Mesenchymal stem cell (in vitro differentiated cells and primary cell): ENCODE measurements at regions not wholly inside any gene's neighbourhood (a gene's known extent, or its start where the extent isn't known, plus 50 kb on each side); places are given as distances from the start of the nearest gene placed in this dataset.

Source experiments
- DNase-seq: peaks from one replicate; pipeline ENCODE4 v3.0.0-alpha.2; 2013
- H2AFZ ChIP-seq: one replicate; pipeline ENCODE4 v1.6.1; 2013; ENCODE audit warnings: low read depth, mild to moderate bottlenecking, control low read depth, inconsistent platforms, low read length, moderate library complexity
- H2AK5ac ChIP-seq: 2 replicates; pipeline ENCODE4 v1.6.1; 2013; ENCODE audit warnings: low read length, moderate library complexity, mild to moderate bottlenecking, inconsistent platforms; ENCODE audit not compliant: severe bottlenecking
- H2BK120ac ChIP-seq: one replicate; pipeline ENCODE4 v1.6.1; 2013; ENCODE audit warnings: low read depth, mild to moderate bottlenecking, inconsistent platforms, low read length, moderate library complexity
- H2BK12ac ChIP-seq, 2 experiments: one replicate each; pipeline ENCODE4 v1.6.1; 2013; ENCODE audit warnings: inconsistent platforms in 2 of 2, low read length in 2 of 2, mild to moderate bottlenecking in 2 of 2, moderate library complexity in 2 of 2, control low read depth in 1 of 2
- H2BK15ac ChIP-seq: one replicate; pipeline ENCODE4 v1.6.1; 2013; ENCODE audit warnings: mild to moderate bottlenecking, low read depth, inconsistent platforms; ENCODE audit not compliant: poor library complexity, severe bottlenecking
- H2BK5ac ChIP-seq: 2 replicates; pipeline ENCODE4 v1.6.1; 2013; ENCODE audit warnings: low read depth, mild to moderate bottlenecking, low read length, control low read depth, inconsistent platforms; ENCODE audit not compliant: poor library complexity, severe bottlenecking
- H3K14ac ChIP-seq, 2 experiments: one replicate each; pipeline ENCODE4 v1.6.1; 2013; ENCODE audit warnings: inconsistent platforms in 2 of 2, low read length in 2 of 2, control low read depth in 1 of 2, mild to moderate bottlenecking in 1 of 2, moderate library complexity in 1 of 2
- H3K18ac ChIP-seq, 2 experiments: one replicate each; pipeline ENCODE4 v1.6.1; 2013; ENCODE audit warnings: inconsistent platforms in 2 of 2, low read length in 2 of 2, control low read depth in 1 of 2, low read depth in 1 of 2, mild to moderate bottlenecking in 1 of 2
- H3K23ac ChIP-seq, 2 experiments: one replicate each; pipeline ENCODE4 v1.6.1; 2013; ENCODE audit warnings: inconsistent platforms in 2 of 2, low read length in 2 of 2, mild to moderate bottlenecking in 2 of 2, moderate library complexity in 2 of 2, control low read depth in 1 of 2
- H3K27ac ChIP-seq: 2 replicates; pipeline ENCODE4 v1.5.1; 2013; ENCODE audit warnings: mild to moderate bottlenecking, moderate library complexity, low read length, control low read depth, inconsistent platforms; ENCODE audit not compliant: poor library complexity, severe bottlenecking
- H3K27me3 ChIP-seq, 2 experiments: 2 replicates each; pipeline versions ENCODE4 v1.6.1 to v1.7.0; 2013; ENCODE audit warnings: low read length in 2 of 2, mild to moderate bottlenecking in 2 of 2, moderate library complexity in 2 of 2, control low read depth in 1 of 2, inconsistent platforms in 1 of 2; ENCODE audit not compliant: control insufficient read depth in 1 of 2, insufficient read depth in 1 of 2
- H3K36me3 ChIP-seq, 2 experiments: 2 replicates each; pipeline versions ENCODE4 v1.6.1 to v1.7.0; 2013; ENCODE audit warnings: low read length in 2 of 2, control low read depth in 1 of 2, inconsistent platforms in 1 of 2, low read depth in 1 of 2, mild to moderate bottlenecking in 1 of 2; ENCODE audit not compliant: insufficient read depth in 2 of 2, control insufficient read depth in 1 of 2
- H3K4ac ChIP-seq, 2 experiments: one replicate each; pipeline ENCODE4 v1.6.1; 2013; ENCODE audit warnings: inconsistent platforms in 2 of 2, low read length in 2 of 2, mild to moderate bottlenecking in 2 of 2, moderate library complexity in 2 of 2, control low read depth in 1 of 2, low read depth in 1 of 2
- H3K4me1 ChIP-seq: 2 replicates; pipeline ENCODE4 v1.6.1; 2013; ENCODE audit warnings: low read depth, low read length, control low read depth; ENCODE audit not compliant: control insufficient read depth, insufficient read depth
- H3K4me2 ChIP-seq: 2 replicates; pipeline ENCODE4 v1.6.1; 2013; ENCODE audit warnings: low read length, mild to moderate bottlenecking, inconsistent platforms; ENCODE audit not compliant: poor library complexity, severe bottlenecking
- H3K4me3 ChIP-seq, 2 experiments: 2 replicates each; pipeline versions ENCODE4 v1.5.1 to v1.7.0; 2013; ENCODE audit warnings: low read length in 2 of 2, mild to moderate bottlenecking in 2 of 2, control low read depth in 1 of 2, low read depth in 1 of 2; ENCODE audit not compliant: insufficient read depth in 1 of 2
- H3K79me1 ChIP-seq: replicated peaks from 2 replicates; pipeline ENCODE4 v1.6.1; 2013; ENCODE audit warnings: mild to moderate bottlenecking, control low read depth, low read length, inconsistent platforms; ENCODE audit not compliant: poor library complexity, severe bottlenecking
- H3K9ac ChIP-seq: 2 replicates; pipeline ENCODE4 v1.7.0; 2013; ENCODE audit warnings: mild to moderate bottlenecking, low read length, moderate library complexity
- H3K9me3 ChIP-seq: 2 replicates; pipeline ENCODE4 v1.7.0; 2013; ENCODE audit warnings: mild to moderate bottlenecking, low read length; ENCODE audit not compliant: control insufficient read depth
- H4K8ac ChIP-seq: one replicate; pipeline ENCODE4 v1.6.1; 2013; ENCODE audit warnings: inconsistent platforms, mild to moderate bottlenecking, low read length, moderate library complexity
- H4K91ac ChIP-seq: one replicate; pipeline ENCODE4 v1.6.1; 2013; ENCODE audit warnings: mild to moderate bottlenecking, low read length, inconsistent platforms
- WGBS: methylation state at CpG from one replicate; pipeline ENCODE4 v1.1.7; 2013; ENCODE audit warnings: mixed read lengths; 5-methylcytosine and 5-hydroxymethylcytosine counted together

DNA sequence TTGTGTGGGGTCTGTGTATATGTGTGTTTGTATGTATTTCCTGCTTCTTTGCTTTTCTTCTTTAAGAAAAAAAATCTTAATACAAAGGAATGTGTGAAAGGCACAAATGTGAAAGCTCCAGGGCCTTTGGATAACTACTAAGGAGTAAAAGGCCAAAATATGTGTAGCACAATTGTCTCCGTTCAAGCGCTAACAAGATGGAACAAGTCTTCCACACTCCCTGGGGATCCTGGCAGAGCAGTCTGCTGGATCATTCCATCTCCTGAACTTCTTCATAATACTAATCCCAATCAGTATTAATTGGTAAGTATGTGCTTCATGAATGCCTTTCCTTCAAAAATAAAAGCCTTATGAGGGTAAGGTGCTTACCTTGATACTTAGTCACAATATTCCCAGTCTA lies 462.5 kb upstream of the TBX3 start:
- no CpG with 5 or more reads among the region's 2 CpGs for WGBS
- Histone ChIP-seq H2BK5ac (no peak overlapping the region), H2BK120ac (no peak overlapping the region), H3K9me3 (peaks cover 5% of the 10 kb centered on the region), H4K8ac (no peak overlapping the region), H3K27ac (no peak overlapping the region), H3K14ac (no peak overlapping the region), H3K4me1 (no peaks in the 10 kb centered on the region), H3K18ac (no peak overlapping the region), H2AFZ (no peak overlapping the region), H3K27me3 (no peaks in the 10 kb centered on the region), H3K4ac (no peak overlapping the region), H3K4me2 (no peak overlapping the region), H3K79me1 (no peaks in the 10 kb centered on the region), H4K91ac (no peak overlapping the region), H3K23ac (no peak overlapping the region), H2AK5ac (no peak overlapping the region), H2BK12ac (no peak overlapping the region), H3K4me3 (no peak overlapping the region), H3K9ac (no peak overlapping the region), H3K36me3 (no peaks in the 10 kb centered on the region), H2BK15ac (no peak overlapping the region)
- no peak for DNase-seq

DNA sequence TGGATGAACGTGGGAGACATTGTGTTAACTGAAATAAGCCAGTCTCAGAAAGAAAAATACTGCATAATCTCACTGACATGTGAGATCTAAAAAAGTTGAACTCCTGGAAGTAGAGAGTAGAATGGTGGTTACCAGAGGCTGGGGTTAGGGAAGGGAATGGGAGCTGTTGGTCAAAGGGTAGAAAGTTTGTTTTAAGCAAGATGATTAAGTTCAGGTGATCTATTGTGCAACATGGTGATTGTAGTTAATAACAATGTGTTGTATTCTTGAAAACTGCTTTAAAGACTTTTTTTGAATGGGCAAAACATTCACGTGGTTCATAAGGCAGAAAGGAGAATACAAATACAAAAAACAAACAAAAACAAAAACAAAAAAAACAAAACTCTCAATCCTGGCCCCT lies 460.4 kb upstream of the TBX3 start:
- Histone ChIP-seq H3K18ac (no peak overlapping the region), H4K91ac (no peak overlapping the region), H3K9ac (no peak overlapping the region), H3K23ac (no peak overlapping the region), H2AFZ (no peak overlapping the region), H3K4me1 (no peaks in the 10 kb centered on the region), H3K4me3 (no peak overlapping the region), H3K14ac (no peak overlapping the region), H3K4ac (no peak overlapping the region), H2BK5ac (no peak overlapping the region), H3K9me3 (peaks cover 5% of the 10 kb centered on the region), H2AK5ac (no peak overlapping the region), H2BK120ac (no peak overlapping the region), H3K36me3 (no peaks in the 10 kb centered on the region), H2BK15ac (no peak overlapping the region), H2BK12ac (no peak overlapping the region), H3K4me2 (no peak overlapping the region), H3K27me3 (no peaks in the 10 kb centered on the region), H3K27ac (no peak overlapping the region), H4K8ac (no peak overlapping the region), H3K79me1 (no peaks in the 10 kb centered on the region)
- no peak for DNase-seq
- WGBS: 92% methylated on average over 1 of the region's 2 CpGs

DNA sequence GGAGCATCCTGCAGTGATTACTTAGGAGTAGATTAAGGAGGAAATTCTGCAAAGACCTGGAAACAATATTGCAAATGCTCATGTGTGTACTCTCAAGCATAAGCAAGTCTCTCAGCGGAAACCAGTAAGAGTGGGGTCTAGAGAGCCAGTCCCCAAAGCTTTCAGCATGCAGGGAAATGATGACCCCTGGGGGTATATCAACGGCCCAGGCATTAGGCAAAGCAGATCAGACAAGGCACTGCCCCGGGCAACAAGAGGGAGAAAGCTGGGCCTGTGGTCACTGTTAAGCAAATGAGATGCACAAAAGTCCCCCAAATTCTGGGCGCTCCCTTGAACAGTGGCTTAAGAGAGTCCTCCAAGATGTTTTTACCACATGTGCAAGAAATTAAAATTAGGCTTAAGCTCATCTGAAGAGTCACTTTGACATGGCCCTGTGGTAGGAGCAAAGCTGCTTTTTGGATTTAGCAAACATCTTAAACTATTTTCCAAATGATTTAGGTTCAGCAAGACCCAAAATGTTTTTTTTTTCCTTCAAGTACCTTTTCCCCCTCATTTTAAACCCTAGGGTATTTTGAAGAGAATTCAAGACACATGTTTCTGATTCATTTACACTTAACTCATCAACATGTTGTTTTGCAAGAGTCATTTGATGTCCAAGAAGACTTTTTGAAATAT lies 457.1 kb upstream of the TBX3 start:
- Histone ChIP-seq H3K79me1 (no peaks in the 10 kb centered on the region), H2BK120ac (peak overlapping the region; percentile 19), H3K4me1 (no peaks in the 10 kb centered on the region), H3K23ac (no peak overlapping the region), H3K36me3 (no peaks in the 10 kb centered on the region), H3K4me3 (no peak overlapping the region), H2AFZ (no peak overlapping the region), H2BK15ac (peak overlapping the region; percentile 52), H4K91ac (no peak overlapping the region), H2BK12ac (peak overlapping the region; percentile 39 to 42), H3K27ac (no peak overlapping the region), H2AK5ac (no peak overlapping the region), H3K14ac (no peak overlapping the region), H3K9ac (no peak overlapping the region), H3K27me3 (no peaks in the 10 kb centered on the region), H3K4me2 (no peak overlapping the region), H4K8ac (no peak overlapping the region), H2BK5ac (no peak overlapping the region), H3K9me3 (peaks cover 5% of the 10 kb centered on the region), H3K4ac (no peak overlapping the region), H3K18ac (no peak overlapping the region)
- WGBS: 82% methylated on average over 4 of the region's 4 CpGs
- no peak for DNase-seq

DNA sequence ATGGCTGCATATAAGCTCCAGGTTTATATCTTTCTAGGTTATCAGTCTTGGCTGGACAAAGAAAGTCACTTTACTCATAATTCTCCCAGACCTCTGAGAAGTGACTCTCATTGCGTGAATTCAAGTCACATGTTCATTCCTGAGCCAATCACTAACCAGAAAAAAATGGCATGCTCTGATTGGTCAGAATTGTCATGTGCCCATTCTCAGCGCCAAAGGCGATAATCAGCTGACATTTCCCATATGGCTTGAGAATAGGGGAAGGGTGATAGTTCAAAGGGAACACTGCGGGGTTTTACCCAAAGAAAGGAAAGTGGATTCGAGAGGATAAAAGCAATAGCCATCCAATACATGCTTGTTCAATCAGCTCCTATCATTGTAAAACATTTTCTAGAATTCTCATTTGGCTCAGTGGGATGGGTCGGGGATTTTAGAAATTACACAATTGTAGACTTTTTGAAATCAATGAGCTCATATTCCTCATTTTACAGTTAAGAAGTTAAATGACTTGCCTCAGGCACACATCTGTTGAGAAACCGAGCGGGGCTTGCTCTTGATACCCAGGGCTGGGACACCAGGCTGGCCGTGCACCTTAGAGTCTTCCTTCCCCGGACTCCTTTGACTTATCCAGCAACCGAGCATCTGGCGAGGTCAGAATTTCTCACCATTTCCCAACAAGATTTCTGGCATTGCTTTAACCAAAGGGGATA lies 454.0 kb upstream of the TBX3 start:
- DNase-seq: no peak
- no peak overlapping the region for H3K14ac ChIP-seq
- H2AK5ac ChIP-seq: no peak overlapping the region
- H3K4ac ChIP-seq: no peak overlapping the region
- H4K91ac ChIP-seq: no peak overlapping the region
- no peak overlapping the region for H2BK15ac ChIP-seq
- 91% methylated on average over 9 of the region's 12 CpGs for WGBS
- no peaks in the 10 kb centered on the region for H3K4me1 ChIP-seq
- H2AFZ ChIP-seq: no peak overlapping the region
- no peak overlapping the region for H2BK120ac ChIP-seq
- no peak overlapping the region for H4K8ac ChIP-seq
- H3K27me3 ChIP-seq: no peaks in the 10 kb centered on the region
- H3K4me2 ChIP-seq: no peak overlapping the region
- H3K36me3 ChIP-seq: no peaks in the 10 kb centered on the region
- no peak overlapping the region for H3K27ac ChIP-seq
- H3K9me3 ChIP-seq: no peaks in the 10 kb centered on the region
- no peak overlapping the region for H2BK5ac ChIP-seq
- no peak overlapping the region for H3K4me3 ChIP-seq
- H3K18ac ChIP-seq: peak overlapping the region in 1 of 2 experiments; percentile 39
- H3K23ac ChIP-seq: no peak overlapping the region
- no peak overlapping the region for H2BK12ac ChIP-seq
- no peak overlapping the region for H3K9ac ChIP-seq
- no peaks in the 10 kb centered on the region for H3K79me1 ChIP-seq
